ENCODE measurements at regions not wholly inside any gene's neighbourhood (a gene's known extent, or its start where the extent isn't known, plus 50 kb on each side); places are given as distances from the start of the nearest gene placed in this dataset.

DNA sequence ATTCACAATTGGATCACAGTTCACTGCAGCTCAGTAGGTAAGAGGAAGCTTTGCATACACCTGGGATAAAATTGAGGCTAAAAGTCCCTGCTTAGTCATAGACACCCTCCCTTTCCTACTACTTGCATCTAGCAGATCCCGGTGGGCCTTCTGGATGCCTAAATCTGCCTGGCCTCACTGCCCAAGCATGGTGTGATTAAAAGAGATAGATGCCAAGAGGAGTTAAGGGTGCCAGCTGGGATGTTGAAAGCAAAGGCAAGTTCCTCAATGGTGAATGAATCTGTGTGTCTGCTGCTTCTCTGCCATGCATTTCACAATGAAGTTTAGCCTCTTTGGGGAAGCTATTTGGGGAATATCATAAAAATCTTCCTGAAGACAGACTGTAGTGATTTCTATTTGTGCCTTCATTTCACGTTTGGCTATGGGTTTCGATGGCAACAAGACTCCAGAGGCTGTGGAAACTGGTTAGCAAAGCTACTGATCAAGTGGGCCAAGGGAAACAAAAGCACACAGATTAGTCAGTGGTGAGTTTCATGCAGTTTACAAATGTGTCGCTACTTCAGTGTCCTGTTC is 534.0 kb downstream of the ANKRD50 start:
- in situ Hi-C loops (cut with MboI; ENCODE audit: low sequenced_read_pairs) = no loop called here

DNA sequence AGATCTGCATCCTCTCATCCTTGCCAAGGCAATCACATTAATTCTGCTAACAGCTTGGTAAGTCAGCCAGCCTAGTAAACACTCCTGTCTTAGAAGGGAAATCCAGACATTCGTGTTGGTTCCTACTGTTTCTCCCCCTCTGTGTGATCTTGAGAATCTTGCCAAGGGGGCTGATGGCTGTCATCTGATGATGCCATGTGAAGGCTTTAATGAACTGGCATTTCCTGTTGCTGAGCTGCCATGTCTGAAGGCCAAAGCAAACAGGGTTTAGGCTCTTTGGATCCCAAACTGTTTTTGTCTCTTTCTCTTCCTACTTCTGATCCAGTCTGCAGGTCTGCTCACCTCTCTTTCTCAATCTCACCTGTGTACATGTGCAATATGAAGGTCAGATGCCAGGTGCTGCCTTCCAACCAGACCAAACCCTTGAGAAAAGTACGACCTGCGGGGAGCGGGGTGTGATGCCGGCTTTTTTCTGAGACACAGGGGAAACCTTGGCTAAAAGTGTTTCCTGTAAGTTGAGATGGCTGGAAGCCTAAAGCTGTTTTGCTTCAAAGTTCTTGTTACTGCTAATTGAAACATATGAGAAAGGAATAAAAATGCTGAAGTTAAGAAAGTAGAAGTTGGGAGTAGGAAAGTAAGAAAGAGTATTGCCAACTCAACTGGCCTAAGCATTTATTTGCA is 532.9 kb downstream of the ANKRD50 start:
- in situ Hi-C loops (cut with MboI; ENCODE audit: low sequenced_read_pairs) = no loop called here

DNA sequence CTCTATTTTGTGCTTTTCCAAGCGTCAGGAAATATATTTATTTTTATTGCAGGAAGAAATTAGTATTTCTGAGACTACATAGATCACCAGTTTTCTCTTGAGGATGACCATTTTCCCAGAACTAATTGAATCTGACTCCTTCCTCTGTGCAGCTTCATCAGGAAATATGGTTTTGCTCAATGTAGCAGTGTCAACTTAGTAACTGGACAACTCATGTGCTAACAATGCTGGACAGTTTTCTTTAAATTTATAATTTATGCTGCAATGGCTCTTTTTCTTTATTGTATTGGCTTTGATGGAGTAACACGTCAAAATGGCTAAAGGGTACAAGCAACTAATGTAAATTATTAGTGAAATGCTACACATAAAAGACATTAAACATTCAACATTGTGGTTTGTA is 531.5 kb downstream of the ANKRD50 start:
- in situ Hi-C loops (cut with MboI; ENCODE audit: low sequenced_read_pairs) = no loop called here

DNA sequence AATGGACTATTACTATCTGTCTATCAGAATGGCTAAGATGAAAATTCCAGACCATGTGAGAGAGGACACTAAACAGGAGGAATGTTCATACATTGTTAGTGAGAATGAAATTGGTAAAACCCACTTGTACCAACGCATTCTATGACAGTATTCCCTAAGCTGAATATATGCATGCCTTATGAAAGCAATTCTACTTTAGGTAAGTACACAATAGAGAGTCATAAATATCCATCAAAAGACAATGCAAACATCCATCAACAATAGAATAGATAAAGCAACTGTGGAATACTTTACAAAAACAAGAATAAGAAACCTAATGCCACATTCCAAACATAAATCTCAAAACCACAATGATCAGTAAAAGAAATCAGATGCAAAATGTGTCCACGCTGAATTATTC is 529.3 kb downstream of the ANKRD50 start:
- in situ Hi-C loops (cut with MboI; ENCODE audit: low sequenced_read_pairs) = no loop called here

DNA sequence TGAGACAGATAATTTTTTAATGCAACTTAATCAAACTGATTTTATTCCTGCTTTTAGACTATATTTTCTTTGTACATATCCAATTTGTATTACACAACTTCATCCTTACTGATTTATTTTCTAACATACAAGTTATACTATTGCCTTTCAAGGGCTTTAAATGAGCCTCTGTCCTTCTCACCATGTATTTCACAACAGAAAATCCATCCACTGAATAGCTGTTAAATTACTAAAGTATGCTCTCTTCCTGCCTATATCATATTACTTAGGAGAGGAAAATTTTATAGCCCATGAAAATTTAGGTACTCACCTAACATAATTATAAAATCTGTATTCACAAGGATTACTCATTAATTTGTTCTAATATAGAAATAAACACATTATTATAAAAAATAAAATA is 528.6 kb downstream of the ANKRD50 start:
- in situ Hi-C loops (cut with MboI; ENCODE audit: low sequenced_read_pairs) = no loop called here

DNA sequence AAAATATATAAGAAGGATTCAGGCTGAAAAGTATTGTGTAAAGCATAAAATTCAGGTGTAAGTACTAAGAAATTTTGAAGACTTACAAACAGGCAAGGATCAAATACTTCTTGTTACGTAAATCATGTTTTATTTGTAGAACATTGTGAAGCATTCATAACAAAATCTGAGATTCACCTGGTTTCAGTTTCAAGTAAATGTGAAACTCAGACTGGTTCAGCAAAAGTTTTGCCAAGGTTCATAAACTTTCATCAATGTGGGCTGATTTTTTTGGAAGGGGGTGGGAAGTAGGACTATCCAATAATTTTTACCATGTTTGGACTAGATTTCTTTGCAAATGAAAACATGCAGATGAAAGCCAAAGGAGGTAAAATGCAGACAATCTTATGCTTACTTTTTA is 527.7 kb downstream of the ANKRD50 start:
- in situ Hi-C loops (cut with MboI; ENCODE audit: low sequenced_read_pairs) = no loop called here

DNA sequence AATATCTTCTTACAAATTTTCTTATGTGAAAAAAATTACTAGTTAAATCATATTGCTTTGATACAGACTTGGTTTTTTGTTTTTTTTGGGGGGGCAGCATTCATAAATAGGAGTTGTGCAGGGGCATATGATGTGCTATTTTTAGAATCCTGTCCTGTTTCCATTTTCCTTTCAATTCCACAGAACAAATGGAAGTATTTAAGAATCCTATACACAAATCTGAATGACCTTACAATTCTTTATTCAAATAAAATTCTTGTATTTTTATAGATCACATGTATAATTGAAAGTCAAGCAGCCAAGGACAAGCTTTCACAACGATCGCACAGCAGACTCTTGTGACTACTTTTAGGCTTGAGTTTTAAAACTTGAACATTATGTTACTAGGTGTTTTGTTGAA is 523.9 kb downstream of the ANKRD50 start:
- in situ Hi-C loops (cut with MboI; ENCODE audit: low sequenced_read_pairs) = no loop called here

DNA sequence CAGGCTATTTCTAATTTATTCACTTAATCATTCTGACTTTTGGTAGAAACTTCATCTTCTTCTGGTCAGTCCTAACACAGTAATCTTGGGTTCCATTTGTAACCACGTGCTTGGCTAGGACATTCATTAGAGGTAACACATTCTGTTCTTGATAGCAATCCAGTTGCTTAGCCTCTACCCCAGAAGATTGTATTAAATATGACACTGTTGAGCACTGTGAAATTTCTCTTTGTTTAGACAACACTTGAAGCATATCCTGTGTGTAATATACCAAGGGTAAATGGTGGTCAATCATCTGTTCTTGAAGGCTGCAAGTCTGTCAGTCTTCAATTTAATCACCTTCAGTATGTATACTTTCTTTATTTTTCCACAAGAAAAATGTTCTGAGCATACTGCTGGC is 523.0 kb downstream of the ANKRD50 start:
- in situ Hi-C loops (cut with MboI; ENCODE audit: low sequenced_read_pairs) = no loop called here

DNA sequence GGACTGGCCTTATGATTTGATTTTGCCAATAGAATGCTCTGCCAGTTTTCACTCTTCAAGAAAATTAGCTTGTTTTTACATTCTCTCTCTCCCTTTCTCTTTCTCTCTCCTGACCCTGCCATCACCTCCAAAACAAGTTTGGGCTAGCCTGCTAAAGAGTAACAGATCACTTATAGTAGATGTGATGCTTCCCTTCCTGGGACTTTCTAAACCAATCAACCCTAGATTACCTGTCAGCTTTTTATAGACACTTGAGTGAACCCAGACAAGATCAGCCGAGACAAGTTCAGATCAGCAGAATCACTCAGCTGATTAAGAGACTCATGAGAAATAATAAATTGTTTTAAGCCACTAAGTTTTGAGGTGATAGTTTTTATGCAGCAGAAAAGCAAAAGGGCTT is 521.2 kb downstream of the ANKRD50 start:
- in situ Hi-C loops (cut with MboI; ENCODE audit: low sequenced_read_pairs) = no loop called here

DNA sequence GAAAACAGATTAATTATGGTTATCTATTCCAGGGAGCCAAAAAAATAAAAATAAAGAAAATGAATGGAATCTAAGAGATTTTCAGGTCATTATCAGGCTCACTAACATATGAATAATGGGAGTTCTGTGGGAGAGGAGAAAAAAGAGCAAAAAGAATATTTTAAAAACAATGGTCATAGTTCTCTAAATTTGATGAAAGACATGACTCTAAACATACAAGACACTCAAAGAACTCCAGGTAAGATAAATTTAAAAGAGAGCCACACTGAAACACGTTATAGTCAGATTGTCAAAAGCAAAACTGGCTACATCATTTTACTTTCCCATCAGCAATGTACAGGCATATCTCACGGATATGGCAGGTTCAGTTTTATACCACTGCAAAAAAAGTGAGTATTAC is 520.0 kb downstream of the ANKRD50 start:
- in situ Hi-C loops (cut with MboI; ENCODE audit: low sequenced_read_pairs) = no loop called here

DNA sequence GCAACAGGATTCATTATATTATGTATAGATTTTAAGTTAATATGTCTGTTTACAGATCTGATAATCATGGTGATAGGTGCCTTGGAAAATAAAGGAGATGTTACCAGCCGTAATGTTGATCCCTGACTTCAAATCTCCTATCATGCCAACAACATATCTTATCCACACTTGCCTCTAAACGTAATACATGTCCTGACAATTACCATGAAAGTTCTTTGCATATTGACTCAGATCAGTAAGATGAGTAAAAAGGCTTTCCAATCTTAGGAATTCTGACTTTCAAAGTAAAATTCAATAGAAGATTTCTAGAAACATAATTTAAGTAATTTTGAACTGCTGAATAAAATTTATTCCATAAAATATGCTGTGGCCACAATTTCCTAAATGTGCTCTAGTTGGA is 513.3 kb downstream of the ANKRD50 start:
- in situ Hi-C loops (cut with MboI; ENCODE audit: low sequenced_read_pairs) = no loop called here

DNA sequence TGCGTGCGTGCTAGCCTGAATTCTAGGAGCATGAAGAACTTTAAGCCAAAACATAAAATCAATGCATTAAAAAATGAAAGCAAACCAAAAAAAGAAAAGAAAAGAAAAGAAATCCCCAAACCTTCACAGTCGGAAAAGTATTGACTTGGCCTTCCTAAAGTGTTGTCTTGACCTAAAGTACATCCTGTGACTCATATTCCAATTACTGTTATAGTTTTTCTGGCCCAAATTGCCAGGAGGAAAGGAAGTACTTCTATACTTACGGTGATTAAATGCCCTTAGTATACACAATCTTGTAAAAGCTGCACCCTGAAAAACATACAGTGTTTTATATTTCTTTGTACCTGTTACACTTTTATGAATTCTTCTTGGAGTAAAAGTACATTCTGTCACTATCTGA is 512.8 kb downstream of the ANKRD50 start:
- in situ Hi-C loops (cut with MboI; ENCODE audit: low sequenced_read_pairs) = no loop called here

DNA sequence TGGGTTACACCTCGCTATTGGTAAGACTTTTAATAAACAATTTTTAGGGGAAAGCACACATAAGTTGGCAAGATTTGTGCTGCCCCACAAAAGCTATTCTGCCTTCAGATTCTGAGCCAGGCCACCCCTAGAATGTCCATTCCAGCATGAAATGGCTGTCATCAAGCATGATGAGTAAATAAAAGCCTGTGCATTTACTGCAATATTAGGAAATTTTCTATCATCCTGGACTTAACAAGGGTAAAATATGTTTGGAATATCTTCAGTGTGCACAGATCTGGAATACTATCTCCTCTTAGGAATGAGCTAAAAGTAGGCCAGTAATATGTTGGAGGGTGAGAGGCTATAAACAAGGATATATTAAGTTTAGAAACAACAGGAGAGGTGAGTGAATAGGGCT is 510.9 kb downstream of the ANKRD50 start:
- in situ Hi-C loops (cut with MboI; ENCODE audit: low sequenced_read_pairs) = no loop called here

DNA sequence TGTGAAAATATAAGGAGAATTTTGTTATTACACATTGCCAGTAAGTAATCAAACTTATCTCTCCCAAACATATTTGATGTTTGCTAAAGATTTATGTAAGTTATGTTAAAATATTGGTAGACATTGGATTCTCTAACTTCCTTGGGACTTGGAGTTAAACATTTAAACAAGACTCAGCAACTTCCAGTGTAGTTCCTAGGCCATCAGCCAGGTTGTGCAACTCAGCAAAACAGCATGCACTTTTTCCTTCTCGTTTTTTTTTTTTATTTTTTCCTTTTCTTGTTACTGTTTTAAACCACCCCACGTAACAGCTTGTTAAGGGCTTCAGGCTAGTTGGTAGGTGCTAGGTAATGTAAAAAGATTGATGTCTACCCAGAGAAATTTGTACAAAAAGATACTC is 510.4 kb downstream of the ANKRD50 start:
- in situ Hi-C loops (cut with MboI; ENCODE audit: low sequenced_read_pairs) = no loop called here

DNA sequence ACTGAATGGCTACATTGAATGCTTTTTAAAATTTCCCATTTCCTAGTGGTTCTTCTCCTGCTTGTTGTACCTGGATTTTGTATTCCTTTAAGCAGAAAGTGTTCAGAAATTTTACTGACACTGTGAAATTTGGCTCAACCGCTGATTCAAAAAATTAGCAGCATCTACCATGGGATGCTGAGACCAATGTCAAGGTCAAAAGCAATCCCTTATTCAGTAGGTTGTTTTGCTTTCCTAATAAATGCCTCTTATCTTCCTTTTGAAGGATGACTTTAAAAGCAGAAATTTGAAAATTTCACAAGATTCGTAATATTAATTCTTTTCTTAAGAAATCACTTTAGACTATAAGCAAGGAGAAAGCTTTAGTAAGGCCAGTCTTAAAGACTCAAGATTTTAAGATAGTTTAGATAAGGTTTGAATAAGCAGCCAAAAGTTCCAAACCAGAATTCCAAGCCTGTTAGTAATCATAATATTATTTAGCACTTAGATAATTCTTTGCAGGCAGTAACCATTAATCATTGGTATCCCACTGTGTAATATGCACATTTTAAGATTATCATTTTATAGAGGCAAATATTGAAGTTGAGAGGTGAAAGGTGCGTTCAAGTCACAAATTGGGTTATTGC is 508.8 kb downstream of the ANKRD50 start:
- in situ Hi-C loops (cut with MboI; ENCODE audit: low sequenced_read_pairs) = no loop called here

DNA sequence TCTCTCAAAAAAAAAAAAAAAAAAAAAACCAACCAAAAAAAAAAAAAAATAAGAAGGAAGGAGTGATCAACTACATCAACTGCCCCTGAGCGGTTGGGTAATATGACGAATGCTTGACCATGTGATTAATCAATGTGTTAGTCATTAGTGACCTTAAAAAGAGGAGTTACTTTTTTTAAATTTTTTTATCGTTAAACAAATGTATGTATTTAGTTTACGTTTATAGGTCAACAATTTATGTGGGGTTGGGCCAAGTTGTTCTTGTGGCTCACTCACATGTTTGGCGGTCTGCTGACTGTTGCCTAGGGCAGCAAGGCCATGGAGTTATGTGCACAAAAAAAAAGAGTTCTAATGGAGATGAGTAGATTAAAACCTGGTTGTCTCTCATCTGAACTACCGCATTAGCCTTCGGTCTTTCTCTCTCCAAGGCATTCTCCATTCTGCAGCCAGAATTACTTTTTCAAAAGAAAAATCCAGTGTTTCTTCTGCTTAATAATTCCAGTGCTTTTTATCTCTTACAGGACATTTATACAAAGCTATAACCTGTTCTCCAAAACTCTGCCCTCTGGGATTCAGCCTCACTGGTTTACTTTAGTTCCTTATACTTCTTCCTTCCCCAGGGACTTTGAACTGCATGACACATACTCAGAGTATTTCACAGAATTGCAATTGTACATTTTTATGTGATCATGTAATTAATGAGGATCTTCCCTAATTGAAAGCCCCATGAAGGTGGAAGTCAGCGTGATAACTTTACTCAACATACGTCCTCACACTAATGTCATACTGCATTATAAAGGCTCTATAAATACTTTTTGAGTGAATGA is 505.5 kb downstream of the ANKRD50 start:
- in situ Hi-C loops (cut with MboI; ENCODE audit: low sequenced_read_pairs) = no loop called here

DNA sequence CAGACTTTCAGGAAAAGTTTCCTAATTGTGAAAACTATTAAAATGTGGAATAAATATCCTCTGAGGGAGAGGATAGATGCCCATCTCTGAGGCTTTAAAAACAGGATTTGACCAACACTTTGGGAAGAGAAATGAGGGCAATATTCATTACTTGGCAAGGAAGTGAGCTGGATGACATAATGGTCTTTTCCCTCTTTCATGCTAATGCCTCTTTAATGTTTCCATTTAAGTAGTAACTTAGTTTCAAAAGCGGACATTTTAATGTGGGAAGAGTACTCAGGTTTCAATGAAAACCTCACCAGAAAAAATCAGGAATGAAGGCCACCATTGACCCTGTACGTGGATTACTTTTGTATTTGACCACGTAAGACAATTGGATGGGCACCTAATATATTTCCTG is 503.3 kb downstream of the ANKRD50 start:
- in situ Hi-C loops (cut with MboI; ENCODE audit: low sequenced_read_pairs) = no loop called here

DNA sequence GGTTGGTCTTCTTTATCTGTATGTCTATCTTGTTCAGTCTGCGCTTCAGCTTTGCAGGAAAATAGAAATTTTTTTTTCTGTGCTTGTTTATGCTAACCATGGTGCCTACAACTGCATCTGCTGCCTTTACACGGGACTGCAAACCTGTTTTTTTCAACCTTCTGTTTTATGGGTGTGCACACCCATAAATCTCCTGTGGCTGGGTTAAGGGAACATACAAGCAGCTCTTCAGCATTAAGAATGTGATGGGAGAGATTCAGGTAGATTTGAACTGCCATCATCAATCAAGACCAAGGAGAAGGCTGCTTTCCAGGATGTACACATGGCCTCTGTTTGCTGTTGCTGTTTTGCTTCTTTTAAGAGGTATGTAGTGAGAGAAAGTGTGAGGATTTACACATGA is 502.9 kb downstream of the ANKRD50 start:
- in situ Hi-C loops (cut with MboI; ENCODE audit: low sequenced_read_pairs) = no loop called here

DNA sequence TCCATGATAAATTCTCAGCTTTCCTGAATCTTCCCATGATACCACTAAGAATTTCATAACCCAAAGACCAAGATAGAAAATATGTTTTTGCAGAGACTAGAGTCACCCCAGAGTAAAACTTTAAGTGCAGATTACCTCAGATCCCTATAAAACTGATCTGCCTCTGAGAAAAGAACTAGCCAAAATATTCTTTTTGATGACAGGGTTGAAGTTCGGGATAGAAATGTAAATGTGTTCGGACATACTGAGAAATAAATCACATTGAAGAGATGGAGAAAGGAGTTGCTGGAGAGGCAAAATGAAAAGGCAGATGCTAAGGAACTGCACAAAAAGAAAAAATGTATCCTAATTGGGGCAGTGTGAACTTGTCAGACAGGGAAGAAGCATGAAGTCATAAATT is 501.8 kb downstream of the ANKRD50 start:
- in situ Hi-C loops (cut with MboI; ENCODE audit: low sequenced_read_pairs) = no loop called here

DNA sequence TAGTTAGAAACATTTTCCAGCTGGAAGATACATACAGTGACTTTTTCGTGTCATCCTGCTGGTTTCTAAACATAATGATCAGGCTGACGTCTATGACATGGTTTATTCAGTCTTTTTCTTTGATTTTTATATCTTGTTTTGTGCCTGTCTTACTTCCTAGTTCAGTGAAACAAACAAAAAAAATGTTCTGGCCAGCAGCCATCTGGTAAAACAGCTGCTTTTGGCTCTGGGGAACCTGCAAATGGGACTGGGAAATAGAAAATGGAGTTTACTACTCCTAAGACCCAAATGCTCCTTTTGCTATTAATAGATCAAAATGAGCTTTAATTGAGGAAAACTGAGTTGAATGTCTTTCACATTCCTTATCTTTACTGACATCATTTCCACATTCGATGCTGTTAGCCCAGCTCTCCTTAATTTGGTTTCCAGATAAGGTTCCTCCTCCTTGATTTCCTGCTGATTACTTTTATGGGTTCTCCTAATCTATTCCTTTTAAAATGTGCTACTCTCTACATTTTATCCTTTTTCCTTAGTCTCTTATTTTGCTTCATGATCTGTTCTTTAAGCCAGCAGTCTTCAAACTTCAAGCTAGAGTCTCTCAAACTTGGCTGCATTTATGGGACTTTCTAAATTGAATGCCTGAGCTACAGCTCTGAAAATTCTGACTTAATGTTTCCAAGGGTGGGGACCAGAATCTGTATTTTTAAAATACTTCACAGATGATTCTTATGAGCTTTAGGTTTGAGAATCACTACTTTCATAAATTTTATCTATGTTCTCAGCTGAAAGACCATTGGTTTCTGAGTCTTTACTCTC is 499.5 kb downstream of the ANKRD50 start:
- in situ Hi-C loops (cut with MboI; ENCODE audit: low sequenced_read_pairs) = no loop called here

DNA sequence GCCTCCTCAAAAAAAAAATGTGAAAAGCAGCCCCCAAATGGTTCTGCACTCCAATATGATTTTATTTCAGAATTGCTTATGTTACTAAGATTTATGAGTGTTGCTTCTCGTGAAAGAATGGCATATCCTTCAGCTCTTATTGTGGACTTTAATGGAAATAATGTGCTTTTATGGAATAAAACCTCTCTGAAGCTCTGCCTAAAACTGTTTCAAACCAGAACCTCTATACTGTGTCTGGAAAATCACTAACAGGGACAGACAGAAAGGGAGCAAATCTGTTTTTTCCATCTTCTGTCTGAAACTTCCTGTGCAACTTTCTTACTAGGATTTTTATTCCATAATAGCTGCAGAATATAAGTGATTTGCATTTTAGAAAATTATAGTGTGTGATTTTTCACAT is 493.1 kb downstream of the ANKRD50 start:
- in situ Hi-C loops (cut with MboI; ENCODE audit: low sequenced_read_pairs) = no loop called here

Measured in HL-60/S4 treated with phorbol 12-myristate 13-acetate at 8.2 ng/mL for 4 days and 3 days (cell line).